HL-60 (cell line): ENCODE measurements at regions not wholly inside any gene's neighbourhood (a gene's known extent, or its start where the extent isn't known, plus 50 kb on each side); places are given as distances from the start of the nearest gene placed in this dataset.

ENCODE experiments used
- CTCF ChIP-seq: IDR thresholded peaks from one replicate; pipeline ENCODE4 v1.5.1; 2011; ENCODE audit warnings: low read length, control low read depth, inconsistent platforms; ENCODE audit not compliant: insufficient read depth
- POLR2AphosphoS5 ChIP-seq: IDR thresholded peaks from 2 replicates; pipeline ENCODE4 v1.6.1; 2012; ENCODE audit warnings: low read depth
- REST ChIP-seq: IDR thresholded peaks from 2 replicates; pipeline ENCODE4 v1.6.1; 2012; ENCODE audit warnings: low read depth; ENCODE audit not compliant: insufficient replicate concordance

GRCh38 chr2:7963787-7964186 lies 718.1 kb upstream of the ID2 start:
- TF ChIP-seq POLR2AphosphoS5 (no peak), CTCF (no peak), REST (no peak)
